NK-92 treated with Interleukin-12 subunit alpha and Interleukin-12 subunit beta, amount 100 ng/mL, for 24 hours (cell line): ENCODE measurements at regions not wholly inside any gene's neighbourhood (a gene's known extent, or its start where the extent isn't known, plus 50 kb on each side); places are given as distances from the start of the nearest gene placed in this dataset.
"Not testable (repeated sequence)": the region's sequence is repeated elsewhere in the genome, so short reads cannot be mapped to it uniquely, and the experiment has no call there.

Experiments
- DNase-seq: peaks from one replicate; lab custom pipeline; 2025; lab: John Stamatoyannopoulos, UW

GRCh38 chr6:139754898-139755775 is 380.7 kb upstream of the CITED2 start:
- no peak for DNase-seq

- DNase-seq: no peak
Measured at GRCh38 chr6:139753198-139753861, 378.9 kb upstream of the CITED2 start.

DNA sequence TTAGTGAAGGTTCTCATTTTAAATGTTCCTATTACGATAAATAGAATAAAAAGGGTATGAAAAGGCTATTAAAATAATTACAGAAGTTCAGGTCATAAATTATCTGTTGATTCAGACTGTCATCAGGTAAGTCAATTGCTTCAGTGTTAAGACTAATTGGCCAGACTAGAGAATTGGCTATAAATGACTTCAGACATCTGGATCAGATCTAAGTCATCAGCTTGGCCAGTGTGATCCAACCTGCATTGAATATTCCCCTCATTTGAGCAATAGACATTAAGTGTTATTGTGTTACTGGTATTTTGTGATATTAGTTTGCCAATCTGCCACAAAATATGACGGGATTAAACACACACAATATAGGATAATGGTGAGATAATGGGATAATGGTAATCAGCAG is 377.6 kb upstream of the CITED2 start:
- DNase-seq: no peak

DNA sequence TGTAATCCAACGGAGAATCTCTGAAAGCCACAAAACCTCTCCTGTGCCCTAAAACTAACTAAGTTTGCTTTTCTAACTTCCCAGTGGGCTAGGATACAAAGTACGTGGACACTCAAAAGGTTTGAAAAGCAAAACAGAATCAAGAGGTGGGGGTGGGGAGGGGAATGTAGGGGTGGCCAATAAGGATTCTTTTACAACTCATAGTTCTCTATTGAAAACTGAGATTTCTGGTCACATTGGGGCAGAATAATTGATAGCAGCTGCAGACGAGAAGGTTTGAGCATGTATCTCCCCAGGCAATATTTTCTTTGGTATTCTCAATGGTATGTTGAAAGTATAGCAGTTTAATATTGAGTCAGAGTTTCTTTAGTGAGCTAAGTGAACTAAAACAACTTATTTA is 376.7 kb upstream of the CITED2 start:
- DNase-seq: no peak

GRCh38 chr6:139748353-139749146 is 374.1 kb upstream of the CITED2 start:
- no peak for DNase-seq

DNA sequence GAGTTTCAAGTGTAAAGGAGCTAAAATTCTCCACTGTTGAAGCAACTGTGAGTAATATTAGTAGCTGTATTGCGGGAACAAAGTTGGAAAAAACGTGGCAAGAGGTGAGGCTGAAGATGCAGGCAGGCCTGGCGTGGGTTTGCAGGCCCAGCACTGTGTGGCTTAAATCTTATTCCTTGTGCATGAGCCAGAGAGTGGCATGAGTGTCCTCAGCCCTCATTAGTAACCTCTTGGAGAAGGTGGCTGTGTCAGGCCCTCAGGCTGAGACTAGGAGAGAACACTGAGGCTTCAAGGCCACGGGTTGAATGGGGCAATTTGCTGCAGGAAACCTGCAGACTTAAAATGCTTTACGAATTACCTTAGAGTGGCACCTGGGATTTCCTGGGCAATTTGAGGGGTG is 372.7 kb upstream of the CITED2 start:
- DNase-seq: no peak

DNA sequence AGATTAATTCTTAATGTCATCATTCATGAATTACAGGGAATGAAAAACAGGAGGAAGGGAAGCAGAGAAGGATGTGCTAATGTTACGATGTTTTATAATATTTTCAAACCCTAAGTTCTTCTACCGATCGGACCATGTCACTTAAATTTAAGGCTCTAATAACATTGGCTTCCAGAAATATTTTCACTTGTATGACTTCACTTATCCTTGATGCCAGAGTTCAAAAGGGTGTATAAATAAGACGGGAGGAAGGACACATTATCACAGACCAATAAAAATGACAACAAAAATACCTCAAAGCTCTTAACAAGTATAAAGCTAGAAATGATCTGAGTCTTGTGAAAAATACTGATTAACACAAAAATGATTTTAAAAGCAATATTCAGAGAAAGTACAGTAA is 370.4 kb upstream of the CITED2 start:
- no peak for DNase-seq

- DNase-seq: no peak
Measured at GRCh38 chr6:139743664-139744437, 369.4 kb upstream of the CITED2 start.

DNA sequence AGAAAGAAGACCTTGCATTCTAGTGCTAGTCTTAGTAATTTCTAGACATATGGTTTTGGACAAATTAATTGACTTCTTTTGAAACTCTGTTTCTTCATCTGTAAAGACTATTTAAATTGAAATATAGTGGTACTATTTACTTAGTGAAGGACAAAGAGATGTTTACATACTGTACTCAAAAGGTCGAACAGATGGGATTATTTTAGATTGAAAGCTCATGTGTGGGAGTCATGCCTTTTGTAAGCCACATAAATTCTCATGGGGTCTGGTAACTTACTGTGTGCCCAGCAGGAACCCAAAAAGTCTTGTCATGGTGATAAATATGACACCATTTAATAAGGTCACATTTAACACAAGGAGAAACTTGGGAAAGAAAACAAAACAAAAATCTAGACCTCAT is 368.2 kb upstream of the CITED2 start:
- no peak for DNase-seq

- no peak for DNase-seq
Measured at GRCh38 chr6:139738801-139739455, 364.5 kb upstream of the CITED2 start.

DNA sequence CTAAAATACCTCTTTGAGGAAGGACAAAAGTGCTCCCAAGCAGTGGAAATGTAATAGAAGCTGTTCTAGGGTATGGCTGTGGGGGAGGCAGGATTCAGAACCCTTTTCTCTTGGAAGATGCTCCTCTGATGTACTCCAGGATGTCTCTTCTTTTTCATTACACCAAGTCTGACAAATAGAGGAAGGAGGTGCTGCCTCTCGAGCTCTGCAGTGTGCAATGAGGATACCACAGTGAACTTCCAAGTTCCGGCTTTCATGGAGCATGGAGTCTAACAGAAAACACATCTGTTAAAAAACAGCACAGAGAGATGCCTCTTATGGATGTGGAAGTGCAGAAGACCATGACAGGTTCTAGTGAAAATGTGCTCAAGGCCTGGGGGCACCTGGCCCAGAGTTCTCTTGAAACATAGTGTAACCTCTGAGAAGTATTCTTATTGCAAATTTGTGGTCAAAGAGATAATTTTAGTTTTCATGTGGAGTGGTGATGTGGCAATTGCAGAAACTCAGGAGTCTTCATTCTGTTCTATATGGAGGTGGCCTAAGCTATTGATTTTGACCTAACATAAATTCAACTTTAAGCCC is 362.0 kb upstream of the CITED2 start:
- DNase-seq: no peak

DNA sequence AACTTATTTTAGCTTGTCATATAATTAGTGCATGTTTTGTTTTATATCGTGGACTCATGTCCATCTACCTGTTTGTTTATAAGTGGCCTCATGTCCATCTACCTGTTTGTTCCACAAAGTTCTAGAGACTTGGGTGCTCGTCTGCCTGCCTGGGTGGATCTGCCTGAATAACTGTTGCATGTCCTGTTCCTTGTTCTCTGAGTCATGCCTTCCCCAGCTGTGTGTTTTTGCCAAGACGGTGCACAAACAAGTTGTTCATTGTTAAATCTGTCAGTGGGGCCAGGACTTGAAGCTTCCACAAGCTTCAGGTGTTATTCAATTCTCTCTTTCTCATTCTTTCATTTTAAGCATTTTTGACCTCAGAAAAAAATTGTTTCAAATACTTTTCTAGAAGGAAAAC is 358.0 kb upstream of the CITED2 start:
- DNase-seq: no peak

- no peak for DNase-seq
Measured at GRCh38 chr6:139730340-139730974, 356.0 kb upstream of the CITED2 start.

GRCh38 chr6:139728876-139729427 is 354.5 kb upstream of the CITED2 start:
- DNase-seq: no peak

GRCh38 chr6:139726272-139726671 is 351.8 kb upstream of the CITED2 start:
- not testable (repeated sequence) for DNase-seq

DNA sequence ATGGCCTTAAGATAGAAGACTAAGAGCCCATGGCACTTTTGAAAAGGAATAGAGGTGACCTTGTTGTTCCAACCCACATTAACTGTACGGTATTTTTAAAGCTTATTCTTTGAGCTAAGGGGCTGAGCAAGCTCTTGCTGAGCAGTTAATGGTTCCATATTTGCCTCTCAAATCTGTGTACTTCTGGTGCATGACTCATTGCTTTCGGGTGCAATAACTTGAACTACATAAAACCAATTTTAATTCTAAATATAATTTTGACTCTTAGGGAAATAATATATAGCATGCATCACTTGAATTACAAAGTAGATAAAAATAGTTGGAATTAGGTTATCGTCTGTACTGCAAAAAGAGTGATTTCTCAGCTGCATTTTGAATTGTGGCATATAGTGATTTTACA is 348.1 kb upstream of the CITED2 start:
- DNase-seq: no peak

DNA sequence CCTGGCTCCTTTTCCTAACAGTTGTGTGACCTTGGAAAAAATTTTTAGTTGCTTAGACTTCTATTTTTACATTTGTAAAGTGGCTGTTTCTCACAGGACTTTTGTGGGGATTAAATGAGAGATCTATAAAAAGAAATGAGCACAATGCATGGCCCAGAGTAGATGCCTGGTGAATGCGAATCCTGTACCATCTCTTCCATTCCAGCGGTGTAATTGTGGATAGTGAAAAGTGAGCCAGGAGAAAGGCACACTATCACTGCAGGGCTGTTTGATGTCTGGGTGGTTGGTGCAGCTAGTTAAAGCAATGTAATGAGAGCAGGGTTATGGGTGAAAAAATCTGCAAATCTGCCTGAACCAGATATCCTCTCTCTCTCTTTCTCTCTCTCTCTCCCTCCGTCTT is 347.5 kb upstream of the CITED2 start:
- DNase-seq: no peak

GRCh38 chr6:139713900-139714506 is 339.6 kb upstream of the CITED2 start:
- DNase-seq: no peak

GRCh38 chr6:139713424-139713823 is 339.0 kb upstream of the CITED2 start:
- no peak for DNase-seq

- no peak for DNase-seq
Measured at GRCh38 chr6:139712830-139713229, 338.4 kb upstream of the CITED2 start.
